Caco-2 (cell line): ENCODE measurements at regions not wholly inside any gene's neighbourhood (a gene's known extent, or its start where the extent isn't known, plus 50 kb on each side); places are given as distances from the start of the nearest gene placed in this dataset.

Experiments
- BruUV-seq: library from RNA; stranded (reverse); fragments of 400-500 nt; replicated peaks from 2 replicates; lab custom pipeline; 2021; lab: Mats Ljungman, UMichigan
- CTCF ChIA-PET: fragments of 300-600 bp; sonication (Branson Sonifier 250); formaldehyde crosslinking; loops from one replicate; lab custom pipeline; 2022; ENCODE audit warnings: antibody characterized with exemption; lab: Charles Lee
- POLR2A ChIA-PET: fragments of 300-600 bp; sonication (Branson Sonifier 250); formaldehyde crosslinking; loops from one replicate; lab custom pipeline; 2022; ENCODE audit warnings: antibody characterized with exemption; lab: Charles Lee
- DNase-seq, 2 experiments: peaks; one replicate each; pipeline versions ENCODE4 v3.0.0 to v3.0.0-alpha.2; 2020 to 2022
- H3K27me3 ChIP-seq: replicated peaks from 2 replicates; pipeline ENCODE4 v1.6.0; 2011; ENCODE audit warnings: low read length; ENCODE audit not compliant: control insufficient read depth, insufficient read depth
- H3K36me3 ChIP-seq: 2 replicates; pipeline ENCODE4 v1.5.1; 2011; ENCODE audit warnings: low read length; ENCODE audit not compliant: control insufficient read depth, insufficient read depth
- H3K4me1 ChIP-seq: fragments of 250-450 bp; sonication (Bioruptor Pico); 2 replicates; pipeline ENCODE4 v1.5.1; 2020; ENCODE audit warnings: mild to moderate bottlenecking
- H3K4me3 ChIP-seq: 2 replicates; pipeline ENCODE4 v1.5.1; 2011; ENCODE audit warnings: low read depth, mild to moderate bottlenecking, control low read depth, low read length
- H3K9me3 ChIP-seq: fragments of 250-450 bp; sonication (Bioruptor Pico); 2 replicates; pipeline ENCODE4 v1.5.1; 2020; ENCODE audit warnings: mild to moderate bottlenecking, moderate library complexity
- H3K27ac Mint-ChIP-seq: one replicate; pipeline ENCODE4 v1.8.0; 2022; ENCODE audit warnings: mixed read lengths; ENCODE audit not compliant: unreplicated experiment
- H3K27me3 Mint-ChIP-seq: one replicate; pipeline ENCODE4 v1.8.0; 2022; ENCODE audit warnings: mixed read lengths; ENCODE audit not compliant: insufficient read depth, unreplicated experiment
- H3K36me3 Mint-ChIP-seq: one replicate; pipeline ENCODE4 v1.8.0; 2022; ENCODE audit warnings: mild to moderate bottlenecking, mixed read lengths; ENCODE audit not compliant: insufficient read depth, unreplicated experiment
- H3K4me1 Mint-ChIP-seq: one replicate; pipeline ENCODE4 v1.8.0; 2022; ENCODE audit warnings: low read depth, mixed read lengths; ENCODE audit not compliant: unreplicated experiment
- H3K4me3 Mint-ChIP-seq: one replicate; pipeline ENCODE4 v1.8.0; 2022; ENCODE audit warnings: mild to moderate bottlenecking, moderate library complexity, mixed read lengths; ENCODE audit not compliant: unreplicated experiment
- H3K9me3 Mint-ChIP-seq: one replicate; pipeline ENCODE4 v1.8.0; 2022; ENCODE audit warnings: mixed read lengths; ENCODE audit not compliant: unreplicated experiment
- intact Hi-C: fragments of 100-400 bp; cut with micrococcal nuclease; formaldehyde crosslinking; loops from one replicate; pipeline ENCODE4 v1.10.0; 2022; ENCODE audit not compliant: unreplicated experiment
- TF ChIP-seq, protein P1 (sequence below), 2 experiments: fragments of 200-600 bp in 1 of 2; IDR thresholded peaks; 1 replicate in 1 of 2; 2 replicates in 1 of 2; pipeline versions ENCODE4 v1.5.1 to v1.8.0; 2011 to 2022; ENCODE audit warnings: antibody characterized with exemption in 1 of 2, control low read depth in 1 of 2, inconsistent platforms in 1 of 2, low read depth in 1 of 2, low read length in 1 of 2, mild to moderate bottlenecking in 1 of 2, moderate library complexity in 1 of 2; ENCODE audit not compliant: insufficient read depth in 1 of 2, severe bottlenecking in 1 of 2, unreplicated experiment in 1 of 2

DNA sequence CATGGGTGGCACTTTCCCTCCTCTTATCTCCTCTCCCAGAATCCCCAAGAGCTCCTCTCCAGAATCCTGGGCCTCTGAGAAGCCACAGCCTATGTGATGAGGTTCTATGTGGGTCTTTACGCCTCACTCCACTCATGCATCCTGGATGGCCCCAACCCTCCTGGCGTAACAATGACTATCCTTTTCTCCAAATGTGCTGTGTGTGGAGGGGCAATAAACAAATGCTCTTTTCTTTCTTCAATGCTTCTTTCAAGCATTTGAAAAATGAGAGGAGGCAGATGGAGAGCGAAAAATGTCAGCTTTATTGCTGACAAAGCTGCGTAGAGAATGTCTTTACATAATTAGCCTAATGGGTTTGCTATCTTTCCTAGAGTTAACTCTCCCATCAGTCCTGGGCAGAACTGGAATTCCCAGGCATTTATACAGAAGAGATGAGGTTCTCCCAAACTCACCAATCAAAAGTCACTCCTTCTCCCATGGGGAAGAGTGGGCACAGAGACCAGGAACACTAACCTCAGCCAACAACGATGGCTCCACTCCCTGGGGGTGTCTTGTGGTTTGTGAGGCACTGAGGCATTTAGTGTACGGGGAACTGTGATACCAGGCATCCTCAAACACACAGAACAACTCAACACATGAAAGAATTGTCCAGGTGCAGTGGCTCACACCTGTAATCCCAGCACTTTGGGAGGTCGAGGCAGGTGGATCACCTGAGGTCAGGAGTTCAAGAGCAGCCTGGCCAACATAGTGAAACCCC, 118.9 kb upstream of the SLC34A2 start:
- no TSS peak for BruUV-seq
- Histone ChIP-seq H3K36me3 (no peaks in the 10 kb centered on the region), H3K4me1 (no peaks in the 10 kb centered on the region), H3K9me3 (no peaks in the 10 kb centered on the region), H3K4me3 (no peak overlapping the region), H3K27me3 (no peaks in the 10 kb centered on the region)
- TF ChIP-seq, protein P1, sequence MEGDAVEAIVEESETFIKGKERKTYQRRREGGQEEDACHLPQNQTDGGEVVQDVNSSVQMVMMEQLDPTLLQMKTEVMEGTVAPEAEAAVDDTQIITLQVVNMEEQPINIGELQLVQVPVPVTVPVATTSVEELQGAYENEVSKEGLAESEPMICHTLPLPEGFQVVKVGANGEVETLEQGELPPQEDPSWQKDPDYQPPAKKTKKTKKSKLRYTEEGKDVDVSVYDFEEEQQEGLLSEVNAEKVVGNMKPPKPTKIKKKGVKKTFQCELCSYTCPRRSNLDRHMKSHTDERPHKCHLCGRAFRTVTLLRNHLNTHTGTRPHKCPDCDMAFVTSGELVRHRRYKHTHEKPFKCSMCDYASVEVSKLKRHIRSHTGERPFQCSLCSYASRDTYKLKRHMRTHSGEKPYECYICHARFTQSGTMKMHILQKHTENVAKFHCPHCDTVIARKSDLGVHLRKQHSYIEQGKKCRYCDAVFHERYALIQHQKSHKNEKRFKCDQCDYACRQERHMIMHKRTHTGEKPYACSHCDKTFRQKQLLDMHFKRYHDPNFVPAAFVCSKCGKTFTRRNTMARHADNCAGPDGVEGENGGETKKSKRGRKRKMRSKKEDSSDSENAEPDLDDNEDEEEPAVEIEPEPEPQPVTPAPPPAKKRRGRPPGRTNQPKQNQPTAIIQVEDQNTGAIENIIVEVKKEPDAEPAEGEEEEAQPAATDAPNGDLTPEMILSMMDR (IDR thresholded peaks at IDR 0.05; ENCODE audit: insufficient read depth in 1 of 2, low read depth in 1 of 2, low read length in 1 of 2, severe bottlenecking in 1 of 2, unreplicated experiment in 1 of 2), result no peak
- Mint-ChIP-seq H3K4me3 (no peak overlapping the region), H3K36me3 (no peaks in the 10 kb centered on the region), H3K9me3 (peaks cover 9% of the 10 kb centered on the region), H3K4me1 (peaks cover 13% of the 10 kb centered on the region), H3K27me3 (no peaks in the 10 kb centered on the region), H3K27ac (no peak overlapping the region)
- ChIA-PET CTCF (no interaction called here), POLR2A (no interaction called here)
- DNase-seq, result no peak
- intact Hi-C loops, result no loop called here

DNA sequence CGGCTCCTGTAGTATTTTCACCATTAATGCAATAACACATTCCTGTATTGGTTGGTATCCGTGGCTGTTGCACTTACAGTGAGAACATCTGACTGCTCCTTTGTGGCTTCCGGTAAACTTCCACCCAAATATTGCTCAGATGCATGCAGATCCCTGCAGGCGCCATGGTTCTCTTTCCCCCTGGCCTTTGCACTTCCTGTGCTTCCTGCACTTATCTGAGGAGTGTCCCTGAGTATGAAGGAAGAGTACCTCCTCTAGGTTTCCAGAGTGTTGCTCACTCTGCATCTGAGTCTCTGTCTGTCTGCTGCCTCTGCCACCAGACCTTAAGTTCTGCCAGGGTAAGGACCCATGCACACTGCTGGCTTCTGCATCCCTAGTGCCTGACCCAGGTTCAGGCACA, 117.2 kb upstream of the SLC34A2 start:
- Histone ChIP-seq H3K4me1 (no peaks in the 10 kb centered on the region), H3K4me3 (no peak overlapping the region), H3K9me3 (no peaks in the 10 kb centered on the region), H3K27me3 (no peaks in the 10 kb centered on the region), H3K36me3 (no peaks in the 10 kb centered on the region)
- Mint-ChIP-seq H3K4me1 (peaks cover 13% of the 10 kb centered on the region), H3K9me3 (peaks cover 9% of the 10 kb centered on the region), H3K27ac (no peak overlapping the region), H3K27me3 (no peaks in the 10 kb centered on the region), H3K36me3 (no peaks in the 10 kb centered on the region), H3K4me3 (no peak overlapping the region)
- ChIA-PET POLR2A (no interaction called here), CTCF (no interaction called here)
- intact Hi-C loops, result no loop called here
- no peak for DNase-seq
- BruUV-seq, result no TSS peak
- TF ChIP-seq, protein P1 (IDR thresholded peaks at IDR 0.05; ENCODE audit: insufficient read depth in 1 of 2, low read depth in 1 of 2, low read length in 1 of 2, severe bottlenecking in 1 of 2, unreplicated experiment in 1 of 2), result no peak

DNA sequence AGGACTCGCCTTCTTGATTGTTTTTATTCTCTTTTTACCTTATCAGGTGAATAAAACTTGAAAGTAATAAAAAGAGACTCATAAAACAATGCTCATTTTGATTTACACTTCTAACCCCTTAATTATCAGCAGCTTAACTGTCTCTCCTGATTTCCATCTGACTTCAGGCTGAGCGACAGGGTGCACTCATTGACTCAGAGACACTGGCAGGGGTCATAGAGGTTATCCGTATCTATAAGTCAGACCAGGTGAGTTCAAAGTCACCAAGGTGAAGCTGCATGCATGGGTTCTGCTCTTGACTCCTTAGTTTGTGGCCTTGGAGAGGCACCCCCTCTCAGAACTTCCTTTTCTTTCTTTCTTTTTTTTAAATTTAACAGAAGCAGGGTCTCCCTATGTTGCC, 116.4 kb upstream of the SLC34A2 start:
- Histone ChIP-seq H3K4me1 (no peaks in the 10 kb centered on the region), H3K36me3 (no peaks in the 10 kb centered on the region), H3K4me3 (no peak overlapping the region), H3K9me3 (no peaks in the 10 kb centered on the region), H3K27me3 (no peaks in the 10 kb centered on the region)
- no peaks in the 10 kb centered on the region for H3K36me3 Mint-ChIP-seq
- no peak for DNase-seq
- peaks cover 16% of the 10 kb centered on the region for H3K4me1 Mint-ChIP-seq
- no peaks in the 10 kb centered on the region for H3K27me3 Mint-ChIP-seq
- CTCF ChIA-PET, result no interaction called here
- H3K9me3 Mint-ChIP-seq, result peaks cover 9% of the 10 kb centered on the region
- POLR2A ChIA-PET, result no interaction called here
- no TSS peak for BruUV-seq
- no peak overlapping the region for H3K4me3 Mint-ChIP-seq
- intact Hi-C loops, result no loop called here
- TF ChIP-seq, protein P1 (IDR thresholded peaks at IDR 0.05; ENCODE audit: insufficient read depth in 1 of 2, low read depth in 1 of 2, low read length in 1 of 2, severe bottlenecking in 1 of 2, unreplicated experiment in 1 of 2), result no peak
- H3K27ac Mint-ChIP-seq, result no peak overlapping the region
